ENCODE measurements at regions not wholly inside any gene's neighbourhood (a gene's known extent, or its start where the extent isn't known, plus 50 kb on each side); places are given as distances from the start of the nearest gene placed in this dataset.
A peak's percentile ranks its signal among the peaks of the same experiment; 100 is the strongest.
"Not testable (repeated sequence)": the region's sequence is repeated elsewhere in the genome, so short reads cannot be mapped to it uniquely, and the experiment has no call there.

- ATAC-seq (ENCODE audit: poor library complexity): no peak
- intact Hi-C loops (cut with DNase I): loop anchor here (5.0 kb wide), 1 partner anchor 172 kb away; no protein-coding TSS in a partner anchor
Observed at GRCh38 chrX:2640436-2641150, 50.5 kb upstream of the CD99 start.

GRCh38 chrX:2638279-2638678, 52.8 kb upstream of the CD99 start:
- no peak for DNase-seq
- intact Hi-C loops (cut with DNase I): no loop called here
- no peak for ATAC-seq (ENCODE audit: poor library complexity)

More at GRCh38 chrX:2640436-2641150, 50.5 kb upstream of the CD99 start:
- no peak for DNase-seq

GRCh38 chrX:2635342-2635741, 55.8 kb upstream of the CD99 start:
- DNase-seq (no peak), ATAC-seq (ENCODE audit: poor library complexity) (no peak)
- intact Hi-C loops (cut with DNase I): no loop called here

GRCh38 chrX:2632533-2633504, 58.3 kb upstream of the CD99 start:
- no peak for ATAC-seq (ENCODE audit: poor library complexity)
- intact Hi-C loops (cut with DNase I): no loop called here
- DNase-seq: no peak

GRCh38 chrX:2631743-2632532, 59.2 kb upstream of the CD99 start:
- DNase-seq: no peak
- intact Hi-C loops (cut with DNase I): no loop called here
- ATAC-seq (ENCODE audit: poor library complexity): no peak

GRCh38 chrX:2630935-2631742, 60.0 kb upstream of the CD99 start:
- intact Hi-C loops (cut with DNase I); DNase-seq: not testable (repeated sequence)

GRCh38 chrX:2630008-2630934, 60.8 kb upstream of the CD99 start:
- DNase-seq; intact Hi-C loops (cut with DNase I); ATAC-seq (ENCODE audit: poor library complexity): not testable (repeated sequence)

More at GRCh38 chrX:2630935-2631742, 60.0 kb upstream of the CD99 start:
- ATAC-seq (ENCODE audit: poor library complexity): not testable (repeated sequence)

GRCh38 chrX:2629316-2630007, 61.6 kb upstream of the CD99 start:
- intact Hi-C loops (cut with DNase I): loop anchor here (10.0 kb wide), 1 partner anchor 975 kb away; no protein-coding TSS in a partner anchor

GRCh38 chrX:2628751-2629315, 62.3 kb upstream of the CD99 start:
- intact Hi-C loops (cut with DNase I): loop anchor here (10.0 kb wide), 1 partner anchor 974 kb away; no protein-coding TSS in a partner anchor
- no peak for ATAC-seq (ENCODE audit: poor library complexity)
- DNase-seq: no peak

More at GRCh38 chrX:2629316-2630007, 61.6 kb upstream of the CD99 start:
- DNase-seq (no peak), ATAC-seq (ENCODE audit: poor library complexity) (no peak)

- DNase-seq (no peak), ATAC-seq (ENCODE audit: poor library complexity) (peak; percentile 78)
- intact Hi-C loops (cut with DNase I): loop anchor here (10.0 kb wide), 1 partner anchor 973 kb away; no protein-coding TSS in a partner anchor
Observed at GRCh38 chrX:2627272-2627867, 63.7 kb upstream of the CD99 start.

GRCh38 chrX:2626750-2627149, 64.3 kb upstream of the CD99 start:
- intact Hi-C loops (cut with DNase I): loop anchor here (10.0 kb wide), 1 partner anchor 972 kb away; no protein-coding TSS in a partner anchor
- no peak for DNase-seq
- ATAC-seq (ENCODE audit: poor library complexity): no peak

- DNase-seq: no peak
- intact Hi-C loops (cut with DNase I): loop anchor here (10.0 kb wide), 1 partner anchor 966 kb away; no protein-coding TSS in a partner anchor
- no peak for ATAC-seq (ENCODE audit: poor library complexity)
Observed at GRCh38 chrX:2620576-2620975, 70.5 kb upstream of the CD99 start.

GRCh38 chrX:2618516-2618915, 72.6 kb upstream of the CD99 start:
- intact Hi-C loops (cut with DNase I): no loop called here
- DNase-seq (no peak), ATAC-seq (ENCODE audit: poor library complexity) (no peak)

- intact Hi-C loops (cut with DNase I): no loop called here
- ATAC-seq (ENCODE audit: poor library complexity) (peak; percentile 72), DNase-seq (no peak)
Observed at GRCh38 chrX:2614911-2615310, 76.2 kb upstream of the CD99 start.
